GM23338 (cell line): ENCODE measurements at regions not wholly inside any gene's neighbourhood (a gene's known extent, or its start where the extent isn't known, plus 50 kb on each side); places are given as distances from the start of the nearest gene placed in this dataset.

ENCODE experiments used
- ATAC-seq: fragments of 200-7000 bp; cut with Tn5 transposase; 3 replicates; pipeline ENCODE4 v1.9.1; 2020
- DNase-seq: peaks from one replicate; pipeline ENCODE4 v3.0.0-alpha.2; 2015; ENCODE audit warnings: low spot score
- H2AFZ ChIP-seq: fragments of 200-600 bp; sonication (generic); 2 replicates; pipeline ENCODE4 v1.8.0; 2016; ENCODE audit warnings: antibody characterized with exemption, mild to moderate bottlenecking, moderate library complexity
- H3F3A ChIP-seq: fragments of 200-600 bp; sonication (generic); replicated peaks from 2 replicates; pipeline ENCODE4 v1.8.0; 2017; ENCODE audit warnings: antibody characterized with exemption, mixed run types, low read depth
- H3K27ac ChIP-seq: fragments of 200-600 bp; sonication (generic); 2 replicates; pipeline ENCODE4 v1.6.1; 2016; ENCODE audit warnings: low read depth
- H3K27me3 ChIP-seq: fragments of 200-600 bp; sonication (generic); 2 replicates; pipeline ENCODE4 v1.8.0; 2016; ENCODE audit warnings: mild to moderate bottlenecking, mixed run types, moderate library complexity; ENCODE audit not compliant: insufficient read depth
- H3K36me3 ChIP-seq: fragments of 200-600 bp; sonication (generic); 2 replicates; pipeline ENCODE4 v1.8.0; 2016; ENCODE audit warnings: mild to moderate bottlenecking; ENCODE audit not compliant: insufficient read depth
- H3K4me1 ChIP-seq: fragments of 200-600 bp; sonication (generic); 2 replicates; pipeline ENCODE4 v1.8.0; 2016; ENCODE audit warnings: mild to moderate bottlenecking, moderate library complexity; ENCODE audit not compliant: insufficient read depth
- H3K4me2 ChIP-seq: fragments of 200-600 bp; sonication (generic); 2 replicates; pipeline ENCODE4 v1.7.1; 2017; ENCODE audit warnings: mixed run types
- H3K4me3 ChIP-seq: fragments of 200-600 bp; sonication (generic); 2 replicates; pipeline ENCODE4 v1.6.1; 2016; ENCODE audit warnings: mixed run types
- H3K79me2 ChIP-seq: fragments of 200-600 bp; sonication (generic); replicated peaks from 2 replicates; pipeline ENCODE4 v1.8.0; 2017; ENCODE audit warnings: mild to moderate bottlenecking; ENCODE audit not compliant: insufficient read depth
- H3K9me2 ChIP-seq: fragments of 200-600 bp; sonication (generic); 2 replicates; pipeline ENCODE4 v1.8.0; 2017; ENCODE audit not compliant: insufficient read depth
- H4K20me1 ChIP-seq: fragments of 200-600 bp; sonication (generic); replicated peaks from 2 replicates; pipeline ENCODE4 v1.8.0; 2017; ENCODE audit warnings: mild to moderate bottlenecking; ENCODE audit not compliant: insufficient read depth
- H3K27ac Mint-ChIP-seq: 2 replicates; pipeline ENCODE4 v1.8.0; 2020; ENCODE audit warnings: inconsistent platforms, mild to moderate bottlenecking, moderate library complexity, mixed read lengths
- H3K27me3 Mint-ChIP-seq: 3 replicates; pipeline ENCODE4 v1.8.0; 2022; ENCODE audit warnings: low read depth, mild to moderate bottlenecking, moderate library complexity, mixed read lengths, inconsistent platforms; ENCODE audit not compliant: insufficient read depth, poor library complexity
- H3K36me3 Mint-ChIP-seq: 3 replicates; pipeline ENCODE4 v1.8.0; 2021; ENCODE audit warnings: low read depth, mild to moderate bottlenecking, inconsistent platforms, moderate library complexity, mixed read lengths
- H3K4me1 Mint-ChIP-seq: 3 replicates; pipeline ENCODE4 v1.8.0; 2020; ENCODE audit warnings: mild to moderate bottlenecking, inconsistent platforms, mixed read lengths
- H3K4me3 Mint-ChIP-seq: 3 replicates; pipeline ENCODE4 v1.8.0; 2021; ENCODE audit warnings: moderate library complexity, mild to moderate bottlenecking, inconsistent platforms, mixed read lengths
- H3K9me3 Mint-ChIP-seq: 3 replicates; pipeline ENCODE4 v1.8.0; 2020; ENCODE audit warnings: moderate library complexity, mild to moderate bottlenecking, inconsistent platforms, mixed read lengths
- CREB1 ChIP-seq: fragments of 250-450 bp; sonication (Bioruptor Pico); IDR thresholded peaks from 2 replicates; pipeline ENCODE4 v1.5.0; 2020; ENCODE audit warnings: low read depth, mild to moderate bottlenecking, moderate library complexity
- EZH2 ChIP-seq: fragments of 200-600 bp; sonication (generic); IDR thresholded peaks from one replicate; pipeline ENCODE4 v1.8.0; 2017; ENCODE audit warnings: antibody characterized with exemption, mild to moderate bottlenecking, low read depth; ENCODE audit not compliant: unreplicated experiment
- EZH2phosphoT487 ChIP-seq: fragments of 200-600 bp; sonication (generic); IDR thresholded peaks from one replicate; pipeline ENCODE4 v1.8.1; 2018; ENCODE audit warnings: antibody characterized with exemption; ENCODE audit not compliant: unreplicated experiment
- JUNB ChIP-seq: IDR thresholded peaks from one replicate; pipeline ENCODE4 v1.6.1; 2016; ENCODE audit warnings: antibody characterized with exemption; ENCODE audit not compliant: unreplicated experiment
- STAT1 ChIP-seq: IDR thresholded peaks from one replicate; pipeline ENCODE4 v1.6.1; 2016; ENCODE audit warnings: antibody characterized with exemption; ENCODE audit not compliant: unreplicated experiment
- TF ChIP-seq, protein P1 (sequence below): IDR thresholded peaks from 2 replicates; pipeline ENCODE4 v1.6.1; 2016; ENCODE audit warnings: antibody characterized with exemption
- TF ChIP-seq, protein P2 (sequence below): fragments of 250-450 bp; sonication (Bioruptor Pico); IDR thresholded peaks from 2 replicates; pipeline ENCODE4 v1.5.0; 2020; ENCODE audit warnings: mild to moderate bottlenecking, moderate library complexity
- TF ChIP-seq, protein P3 (sequence below): IDR thresholded peaks from one replicate; pipeline ENCODE4 v1.6.1; 2018; ENCODE audit warnings: antibody characterized with exemption; ENCODE audit not compliant: unreplicated experiment
- TF ChIP-seq, protein P4 (sequence below), 2 experiments: fragments of 200-600 bp in 1 of 2; sonication (generic) in 1 of 2; conservative IDR thresholded peaks; 2 replicates each; pipeline versions ENCODE4 v1.5.1 to v1.6.1; 2016 to 2017; ENCODE audit warnings: antibody characterized with exemption in 2 of 2, low read depth in 2 of 2, mild to moderate bottlenecking in 2 of 2, moderate library complexity in 1 of 2

DNA sequence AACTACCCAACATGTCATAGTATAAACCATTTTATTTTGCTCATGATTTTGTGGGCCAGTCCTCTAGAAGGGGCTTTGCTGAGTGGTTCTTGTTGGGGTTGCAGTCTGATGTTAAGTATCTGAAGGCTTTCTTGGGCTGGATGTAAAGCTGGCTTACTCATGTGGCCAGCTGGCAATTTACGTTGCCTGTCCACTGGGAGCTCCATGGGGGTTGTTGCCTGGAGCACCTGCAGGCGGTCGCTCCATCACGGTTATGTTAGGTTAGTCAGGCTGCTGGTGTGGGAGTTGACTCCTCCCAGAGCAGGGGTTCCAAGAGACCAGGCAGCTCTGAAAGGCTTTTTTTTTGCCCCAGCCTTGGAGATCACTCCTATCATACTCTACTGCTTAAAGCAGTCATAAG lies 98.1 kb downstream of the NR1D2 start:
- Mint-ChIP-seq H3K27me3 (no peaks in the 10 kb centered on the region), H3K9me3 (no peaks in the 10 kb centered on the region), H3K4me1 (no peaks in the 10 kb centered on the region), H3K4me3 (no peak overlapping the region), H3K36me3 (no peaks in the 10 kb centered on the region), H3K27ac (no peak overlapping the region)
- Histone ChIP-seq H3K27ac (no peak overlapping the region), H3K36me3 (no peaks in the 10 kb centered on the region), H3K4me1 (no peaks in the 10 kb centered on the region), H3K79me2 (no peaks in the 10 kb centered on the region), H2AFZ (no peak overlapping the region), H3K27me3 (no peaks in the 10 kb centered on the region), H4K20me1 (no peaks in the 10 kb centered on the region), H3K4me3 (no peak overlapping the region), H3K9me2 (no peaks in the 10 kb centered on the region), H3F3A (no peaks in the 10 kb centered on the region), H3K4me2 (no peak overlapping the region)
- TF ChIP-seq STAT1, result no peak
- TF ChIP-seq, protein P1, sequence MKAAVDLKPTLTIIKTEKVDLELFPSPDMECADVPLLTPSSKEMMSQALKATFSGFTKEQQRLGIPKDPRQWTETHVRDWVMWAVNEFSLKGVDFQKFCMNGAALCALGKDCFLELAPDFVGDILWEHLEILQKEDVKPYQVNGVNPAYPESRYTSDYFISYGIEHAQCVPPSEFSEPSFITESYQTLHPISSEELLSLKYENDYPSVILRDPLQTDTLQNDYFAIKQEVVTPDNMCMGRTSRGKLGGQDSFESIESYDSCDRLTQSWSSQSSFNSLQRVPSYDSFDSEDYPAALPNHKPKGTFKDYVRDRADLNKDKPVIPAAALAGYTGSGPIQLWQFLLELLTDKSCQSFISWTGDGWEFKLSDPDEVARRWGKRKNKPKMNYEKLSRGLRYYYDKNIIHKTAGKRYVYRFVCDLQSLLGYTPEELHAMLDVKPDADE, result no peak
- no peak for TF ChIP-seq EZH2phosphoT487
- TF ChIP-seq, protein P2, sequence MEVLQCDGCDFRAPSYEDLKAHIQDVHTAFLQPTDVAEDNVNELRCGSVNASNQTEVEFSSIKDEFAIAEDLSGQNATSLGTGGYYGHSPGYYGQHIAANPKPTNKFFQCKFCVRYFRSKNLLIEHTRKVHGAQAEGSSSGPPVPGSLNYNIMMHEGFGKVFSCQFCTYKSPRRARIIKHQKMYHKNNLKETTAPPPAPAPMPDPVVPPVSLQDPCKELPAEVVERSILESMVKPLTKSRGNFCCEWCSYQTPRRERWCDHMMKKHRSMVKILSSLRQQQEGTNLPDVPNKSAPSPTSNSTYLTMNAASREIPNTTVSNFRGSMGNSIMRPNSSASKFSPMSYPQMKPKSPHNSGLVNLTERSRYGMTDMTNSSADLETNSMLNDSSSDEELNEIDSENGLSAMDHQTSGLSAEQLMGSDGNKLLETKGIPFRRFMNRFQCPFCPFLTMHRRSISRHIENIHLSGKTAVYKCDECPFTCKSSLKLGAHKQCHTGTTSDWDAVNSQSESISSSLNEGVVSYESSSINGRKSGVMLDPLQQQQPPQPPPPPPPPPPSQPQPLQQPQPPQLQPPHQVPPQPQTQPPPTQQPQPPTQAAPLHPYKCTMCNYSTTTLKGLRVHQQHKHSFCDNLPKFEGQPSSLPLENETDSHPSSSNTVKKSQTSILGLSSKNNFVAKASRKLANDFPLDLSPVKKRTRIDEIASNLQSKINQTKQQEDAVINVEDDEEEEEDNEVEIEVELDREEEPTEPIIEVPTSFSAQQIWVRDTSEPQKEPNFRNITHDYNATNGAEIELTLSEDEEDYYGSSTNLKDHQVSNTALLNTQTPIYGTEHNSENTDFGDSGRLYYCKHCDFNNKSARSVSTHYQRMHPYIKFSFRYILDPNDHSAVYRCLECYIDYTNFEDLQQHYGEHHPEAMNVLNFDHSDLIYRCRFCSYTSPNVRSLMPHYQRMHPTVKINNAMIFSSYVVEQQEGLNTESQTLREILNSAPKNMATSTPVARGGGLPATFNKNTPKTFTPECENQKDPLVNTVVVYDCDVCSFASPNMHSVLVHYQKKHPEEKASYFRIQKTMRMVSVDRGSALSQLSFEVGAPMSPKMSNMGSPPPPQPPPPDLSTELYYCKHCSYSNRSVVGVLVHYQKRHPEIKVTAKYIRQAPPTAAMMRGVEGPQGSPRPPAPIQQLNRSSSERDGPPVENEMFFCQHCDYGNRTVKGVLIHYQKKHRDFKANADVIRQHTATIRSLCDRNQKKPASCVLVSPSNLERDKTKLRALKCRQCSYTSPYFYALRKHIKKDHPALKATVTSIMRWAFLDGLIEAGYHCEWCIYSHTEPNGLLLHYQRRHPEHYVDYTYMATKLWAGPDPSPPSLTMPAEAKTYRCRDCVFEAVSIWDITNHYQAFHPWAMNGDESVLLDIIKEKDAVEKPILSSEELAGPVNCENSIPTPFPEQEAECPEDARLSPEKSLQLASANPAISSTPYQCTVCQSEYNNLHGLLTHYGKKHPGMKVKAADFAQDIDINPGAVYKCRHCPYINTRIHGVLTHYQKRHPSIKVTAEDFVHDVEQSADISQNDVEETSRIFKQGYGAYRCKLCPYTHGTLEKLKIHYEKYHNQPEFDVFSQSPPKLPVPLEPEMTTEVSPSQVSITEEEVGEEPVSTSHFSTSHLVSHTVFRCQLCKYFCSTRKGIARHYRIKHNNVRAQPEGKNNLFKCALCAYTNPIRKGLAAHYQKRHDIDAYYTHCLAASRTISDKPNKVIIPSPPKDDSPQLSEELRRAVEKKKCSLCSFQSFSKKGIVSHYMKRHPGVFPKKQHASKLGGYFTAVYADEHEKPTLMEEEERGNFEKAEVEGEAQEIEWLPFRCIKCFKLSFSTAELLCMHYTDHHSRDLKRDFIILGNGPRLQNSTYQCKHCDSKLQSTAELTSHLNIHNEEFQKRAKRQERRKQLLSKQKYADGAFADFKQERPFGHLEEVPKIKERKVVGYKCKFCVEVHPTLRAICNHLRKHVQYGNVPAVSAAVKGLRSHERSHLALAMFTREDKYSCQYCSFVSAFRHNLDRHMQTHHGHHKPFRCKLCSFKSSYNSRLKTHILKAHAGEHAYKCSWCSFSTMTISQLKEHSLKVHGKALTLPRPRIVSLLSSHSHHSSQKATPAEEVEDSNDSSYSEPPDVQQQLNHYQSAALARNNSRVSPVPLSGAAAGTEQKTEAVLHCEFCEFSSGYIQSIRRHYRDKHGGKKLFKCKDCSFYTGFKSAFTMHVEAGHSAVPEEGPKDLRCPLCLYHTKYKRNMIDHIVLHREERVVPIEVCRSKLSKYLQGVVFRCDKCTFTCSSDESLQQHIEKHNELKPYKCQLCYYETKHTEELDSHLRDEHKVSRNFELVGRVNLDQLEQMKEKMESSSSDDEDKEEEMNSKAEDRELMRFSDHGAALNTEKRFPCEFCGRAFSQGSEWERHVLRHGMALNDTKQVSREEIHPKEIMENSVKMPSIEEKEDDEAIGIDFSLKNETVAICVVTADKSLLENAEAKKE (CRISPR knock-in tag), result no peak
- TF ChIP-seq, protein P3, sequence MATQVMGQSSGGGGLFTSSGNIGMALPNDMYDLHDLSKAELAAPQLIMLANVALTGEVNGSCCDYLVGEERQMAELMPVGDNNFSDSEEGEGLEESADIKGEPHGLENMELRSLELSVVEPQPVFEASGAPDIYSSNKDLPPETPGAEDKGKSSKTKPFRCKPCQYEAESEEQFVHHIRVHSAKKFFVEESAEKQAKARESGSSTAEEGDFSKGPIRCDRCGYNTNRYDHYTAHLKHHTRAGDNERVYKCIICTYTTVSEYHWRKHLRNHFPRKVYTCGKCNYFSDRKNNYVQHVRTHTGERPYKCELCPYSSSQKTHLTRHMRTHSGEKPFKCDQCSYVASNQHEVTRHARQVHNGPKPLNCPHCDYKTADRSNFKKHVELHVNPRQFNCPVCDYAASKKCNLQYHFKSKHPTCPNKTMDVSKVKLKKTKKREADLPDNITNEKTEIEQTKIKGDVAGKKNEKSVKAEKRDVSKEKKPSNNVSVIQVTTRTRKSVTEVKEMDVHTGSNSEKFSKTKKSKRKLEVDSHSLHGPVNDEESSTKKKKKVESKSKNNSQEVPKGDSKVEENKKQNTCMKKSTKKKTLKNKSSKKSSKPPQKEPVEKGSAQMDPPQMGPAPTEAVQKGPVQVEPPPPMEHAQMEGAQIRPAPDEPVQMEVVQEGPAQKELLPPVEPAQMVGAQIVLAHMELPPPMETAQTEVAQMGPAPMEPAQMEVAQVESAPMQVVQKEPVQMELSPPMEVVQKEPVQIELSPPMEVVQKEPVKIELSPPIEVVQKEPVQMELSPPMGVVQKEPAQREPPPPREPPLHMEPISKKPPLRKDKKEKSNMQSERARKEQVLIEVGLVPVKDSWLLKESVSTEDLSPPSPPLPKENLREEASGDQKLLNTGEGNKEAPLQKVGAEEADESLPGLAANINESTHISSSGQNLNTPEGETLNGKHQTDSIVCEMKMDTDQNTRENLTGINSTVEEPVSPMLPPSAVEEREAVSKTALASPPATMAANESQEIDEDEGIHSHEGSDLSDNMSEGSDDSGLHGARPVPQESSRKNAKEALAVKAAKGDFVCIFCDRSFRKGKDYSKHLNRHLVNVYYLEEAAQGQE, result no peak
- TF ChIP-seq CREB1, result no peak
- no peak for TF ChIP-seq EZH2
- TF ChIP-seq, protein P4, sequence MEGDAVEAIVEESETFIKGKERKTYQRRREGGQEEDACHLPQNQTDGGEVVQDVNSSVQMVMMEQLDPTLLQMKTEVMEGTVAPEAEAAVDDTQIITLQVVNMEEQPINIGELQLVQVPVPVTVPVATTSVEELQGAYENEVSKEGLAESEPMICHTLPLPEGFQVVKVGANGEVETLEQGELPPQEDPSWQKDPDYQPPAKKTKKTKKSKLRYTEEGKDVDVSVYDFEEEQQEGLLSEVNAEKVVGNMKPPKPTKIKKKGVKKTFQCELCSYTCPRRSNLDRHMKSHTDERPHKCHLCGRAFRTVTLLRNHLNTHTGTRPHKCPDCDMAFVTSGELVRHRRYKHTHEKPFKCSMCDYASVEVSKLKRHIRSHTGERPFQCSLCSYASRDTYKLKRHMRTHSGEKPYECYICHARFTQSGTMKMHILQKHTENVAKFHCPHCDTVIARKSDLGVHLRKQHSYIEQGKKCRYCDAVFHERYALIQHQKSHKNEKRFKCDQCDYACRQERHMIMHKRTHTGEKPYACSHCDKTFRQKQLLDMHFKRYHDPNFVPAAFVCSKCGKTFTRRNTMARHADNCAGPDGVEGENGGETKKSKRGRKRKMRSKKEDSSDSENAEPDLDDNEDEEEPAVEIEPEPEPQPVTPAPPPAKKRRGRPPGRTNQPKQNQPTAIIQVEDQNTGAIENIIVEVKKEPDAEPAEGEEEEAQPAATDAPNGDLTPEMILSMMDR (conservative IDR thresholded peaks at IDR 0.05; ENCODE audit: low read depth in 2 of 2), result no peak
- TF ChIP-seq JUNB, result no peak
- ATAC-seq (peak; percentile 42; the same call in 2 of the 3 replicates), DNase-seq (no peak)
